Suppressor macrophage treated with lipopolysaccharide for 4 hours (primary cell): ENCODE measurements at regions not wholly inside any gene's neighbourhood (a gene's known extent, or its start where the extent isn't known, plus 50 kb on each side); places are given as distances from the start of the nearest gene placed in this dataset.

ENCODE experiments used
- DNase-seq: peaks from one replicate; pipeline ENCODE4 v3.0.0-alpha.2; 2020

DNA sequence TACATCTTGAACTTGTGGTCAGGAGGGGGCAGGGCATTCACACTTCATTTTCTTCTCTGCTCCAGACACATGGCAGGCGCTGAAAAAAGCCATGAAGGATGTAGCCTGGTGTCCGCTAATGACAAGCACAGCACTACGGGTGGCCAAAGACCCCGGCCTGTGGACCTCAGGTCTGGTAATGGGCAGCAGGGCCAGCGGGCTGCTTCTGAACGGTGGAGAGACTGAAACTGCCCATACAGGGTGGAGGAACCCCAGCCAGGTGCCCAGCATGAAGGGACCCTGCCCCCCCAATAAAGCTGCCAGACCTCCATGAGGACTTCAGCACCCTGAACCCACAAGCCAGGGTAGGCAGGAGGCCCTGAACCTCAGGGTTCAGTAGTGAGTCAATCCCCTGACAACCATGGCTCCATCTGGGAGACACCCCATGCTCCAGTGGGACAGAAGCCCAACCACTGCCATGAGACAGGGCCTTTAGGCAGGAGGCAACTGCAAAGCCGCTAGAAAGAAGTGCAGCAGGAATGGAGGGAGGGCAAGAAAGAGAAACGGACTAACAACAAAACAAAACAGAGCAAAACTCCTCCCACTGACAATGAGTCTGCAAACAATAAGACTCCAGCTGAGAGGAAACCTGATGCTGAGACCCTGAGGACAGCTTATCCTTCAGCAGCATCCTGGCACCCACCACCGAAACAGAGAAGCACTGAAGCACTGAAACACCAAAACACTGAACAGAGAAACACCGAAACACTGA is 140.2 kb upstream of the PPP2R2D start:
- no peak for DNase-seq

DNA sequence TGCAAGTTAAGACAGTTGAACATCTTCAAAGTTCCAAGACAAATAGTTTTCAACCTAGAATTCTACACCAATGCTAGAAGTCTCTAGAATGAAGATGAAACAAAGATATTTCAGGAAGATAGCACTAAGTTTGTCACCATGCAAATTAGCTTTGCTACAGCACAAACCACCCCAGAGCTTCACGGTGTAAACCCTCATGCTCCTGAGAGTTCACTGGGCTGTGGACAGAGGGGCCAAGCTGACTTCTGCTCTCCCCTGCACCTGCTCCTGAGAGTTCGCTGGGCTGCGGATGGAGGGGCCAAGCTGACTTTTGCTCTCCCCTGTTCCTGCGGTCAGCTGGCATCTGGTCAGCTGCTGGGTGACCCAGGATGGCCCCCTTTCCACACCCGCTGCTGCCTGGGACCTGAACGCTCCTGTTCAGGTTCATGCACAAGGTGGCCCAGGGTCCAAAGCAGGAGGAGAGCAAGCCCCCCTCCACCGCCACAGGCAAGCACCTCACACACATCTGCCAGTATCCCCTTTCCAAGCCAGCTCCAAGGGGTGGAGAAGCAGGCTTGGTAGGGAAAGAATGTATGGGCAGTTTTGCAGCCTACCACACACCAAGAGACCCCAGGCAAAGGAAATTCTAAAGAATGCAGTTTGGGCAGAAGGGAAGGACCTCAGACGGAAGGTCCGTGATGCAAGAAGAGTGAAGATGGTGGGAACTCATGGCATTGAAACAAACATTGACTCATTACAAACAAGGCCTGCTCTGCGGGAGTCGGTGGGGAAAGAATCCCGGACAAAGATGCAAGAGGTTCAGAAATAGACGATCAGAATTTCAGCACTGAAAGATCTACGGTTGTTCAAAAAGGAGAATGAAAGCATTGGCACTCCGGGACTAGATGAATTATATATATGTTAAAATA is 137.8 kb upstream of the PPP2R2D start:
- no peak for DNase-seq

DNA sequence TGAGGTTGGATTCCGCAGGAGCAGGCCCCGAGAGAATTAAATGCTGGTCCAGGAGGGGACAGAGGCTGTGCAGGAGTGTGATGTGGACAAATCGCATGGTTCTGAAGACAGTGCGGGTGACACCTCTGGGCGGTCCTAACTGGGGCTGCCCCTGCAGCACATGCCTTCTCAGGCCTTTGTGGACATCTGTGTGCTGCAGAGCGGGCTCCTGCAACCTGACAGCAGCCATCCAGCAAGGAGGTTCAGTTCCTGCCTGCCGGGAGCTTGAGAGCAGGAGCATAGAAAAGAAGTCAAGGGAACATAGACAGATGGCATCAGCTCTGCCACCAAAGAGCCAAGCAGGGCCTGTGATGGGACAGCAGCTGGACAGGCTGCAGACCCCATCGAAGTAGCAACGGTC is 135.9 kb upstream of the PPP2R2D start:
- no peak for DNase-seq

DNA sequence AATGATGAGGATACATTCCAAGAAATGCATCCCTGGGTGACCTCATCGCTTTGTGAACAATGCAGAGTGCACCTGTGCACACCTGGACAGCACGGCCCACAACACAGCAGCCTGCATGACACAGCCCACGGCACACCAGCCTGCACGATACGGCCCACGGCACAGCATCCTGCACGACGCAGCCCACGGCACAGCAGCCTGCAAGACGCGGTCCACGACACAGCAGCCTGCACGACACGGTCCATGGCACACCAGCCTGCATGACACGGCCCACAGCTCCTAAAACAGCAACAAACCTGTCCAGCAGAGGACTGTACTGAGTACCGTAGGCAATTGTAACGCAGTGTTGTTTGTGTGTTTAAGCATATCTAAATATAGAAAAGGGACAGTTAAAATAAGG is 134.7 kb upstream of the PPP2R2D start:
- DNase-seq, result no peak

DNA sequence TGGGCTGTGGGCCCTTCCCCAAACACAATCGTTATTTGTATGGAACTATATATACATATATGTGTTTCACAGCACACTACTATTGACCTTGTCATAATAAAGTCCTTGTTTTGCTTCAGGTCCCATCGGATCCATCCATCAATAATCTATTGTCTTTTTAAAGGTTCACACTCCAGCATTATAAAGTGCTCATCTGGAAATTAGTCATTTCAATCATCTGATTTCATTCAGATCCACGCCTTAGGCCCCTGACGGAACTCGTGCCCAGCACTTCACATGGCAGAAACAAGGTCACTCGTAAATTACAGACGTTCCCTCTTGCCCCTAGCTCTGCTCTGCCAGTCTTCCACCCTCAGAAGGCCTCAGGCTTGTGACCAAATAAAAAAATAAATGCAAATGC is 133.1 kb upstream of the PPP2R2D start:
- DNase-seq, result no peak

DNA sequence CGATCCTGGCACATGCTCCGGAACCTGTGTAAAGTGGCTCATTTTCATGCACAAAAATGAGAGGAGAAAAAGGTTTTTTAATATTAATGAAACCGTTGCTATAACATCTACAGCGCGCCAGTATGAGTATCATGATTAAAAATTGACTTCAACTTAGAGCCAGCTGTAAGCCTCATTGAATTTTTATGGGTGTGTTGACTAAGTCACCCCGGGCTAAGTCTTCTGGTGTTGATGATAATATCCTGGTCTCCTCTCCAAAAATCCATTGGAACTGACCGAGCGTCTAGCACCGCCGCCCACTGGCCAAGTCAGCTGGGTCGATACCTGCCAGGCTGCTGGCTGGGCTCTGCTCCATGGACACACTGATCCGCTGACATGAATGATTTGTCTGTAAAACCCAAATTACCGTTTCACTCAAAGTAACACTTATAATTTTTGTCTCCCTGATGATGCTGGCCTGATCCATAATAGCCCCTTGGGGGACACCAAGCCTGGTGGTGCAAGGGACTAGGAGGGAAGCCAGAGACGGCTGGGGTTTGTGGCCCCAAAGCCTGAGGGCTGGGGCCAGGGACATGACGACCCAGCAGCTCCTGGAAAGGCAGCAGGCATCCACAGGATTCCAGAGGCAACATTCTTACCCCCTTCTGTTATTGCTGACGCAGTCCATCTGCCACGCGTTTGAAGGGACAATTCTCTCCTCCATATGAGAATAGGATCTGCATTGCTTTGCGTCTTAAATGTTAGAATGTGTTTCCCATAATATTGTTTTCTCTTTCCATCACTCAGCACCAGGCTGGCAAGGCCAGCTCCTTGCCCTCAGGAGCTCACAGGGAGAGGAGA is 131.0 kb upstream of the PPP2R2D start:
- DNase-seq, result no peak

DNA sequence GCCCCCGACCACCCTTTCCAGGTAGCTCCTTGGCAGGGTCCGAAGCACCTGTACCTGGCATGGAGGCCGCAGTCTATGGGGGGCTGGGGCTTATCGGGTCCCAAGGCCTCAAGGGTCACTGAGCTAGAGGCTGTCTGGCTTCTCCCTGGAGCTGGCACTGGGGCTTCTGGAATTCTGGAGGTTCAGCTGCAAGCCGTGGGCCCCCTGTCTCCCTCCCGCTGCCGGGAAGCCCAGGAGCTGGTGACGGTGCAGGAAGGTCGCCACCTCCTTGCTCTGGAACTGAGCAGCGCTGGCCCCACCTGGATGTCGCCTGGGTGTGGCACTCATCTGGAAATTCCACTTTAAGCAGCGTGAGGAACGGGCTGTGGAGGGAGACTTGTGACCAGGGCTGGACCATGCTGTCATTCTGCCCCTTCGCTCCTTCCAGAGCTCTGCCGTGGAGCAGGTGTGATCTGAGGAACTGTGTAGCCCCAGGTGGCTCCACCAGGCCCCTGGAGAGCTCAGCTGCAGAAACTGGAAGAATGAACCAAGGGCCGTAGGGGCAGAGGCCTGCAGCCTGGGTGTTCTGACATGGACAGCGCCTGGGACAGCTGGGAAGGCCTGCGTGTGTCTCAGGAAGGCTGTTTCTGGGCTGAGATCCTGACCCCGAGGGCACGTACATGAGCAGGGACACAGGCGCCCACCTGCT is 129.7 kb upstream of the PPP2R2D start:
- no peak for DNase-seq

DNA sequence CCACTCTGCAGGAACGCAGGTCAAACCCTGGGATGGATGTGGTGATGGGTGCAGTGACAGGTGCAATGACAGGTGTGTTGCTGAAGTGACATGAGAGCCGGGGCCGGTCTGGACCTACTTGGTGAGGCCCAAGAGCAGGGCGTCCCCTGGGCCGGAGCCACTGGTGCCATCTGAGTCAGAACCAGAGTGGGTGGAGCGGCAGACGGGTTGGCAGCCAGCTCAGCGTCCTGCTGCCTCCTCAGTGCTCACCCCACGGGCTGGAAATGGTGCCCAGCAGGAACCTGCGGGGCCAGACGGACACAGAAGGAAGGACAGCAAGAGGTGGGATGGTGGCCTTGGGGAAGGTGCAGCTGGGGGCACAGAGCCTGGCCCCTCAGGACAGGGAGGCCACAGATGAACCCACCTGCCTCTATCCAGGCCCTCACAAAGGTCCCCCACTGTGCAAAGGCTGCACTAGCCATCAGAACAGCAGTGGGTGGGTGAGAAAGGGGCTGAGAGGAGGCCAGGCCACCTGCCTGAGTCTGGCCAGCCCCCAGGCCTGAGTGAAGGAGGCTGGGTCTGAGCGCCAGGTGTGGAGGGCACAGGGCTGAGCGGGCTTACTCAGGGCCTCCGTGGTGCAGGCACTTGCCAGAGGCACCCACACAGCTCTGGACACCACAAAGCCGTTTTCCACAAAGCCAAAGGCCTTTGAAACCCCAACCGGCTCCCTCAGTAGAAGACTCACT is 129.0 kb upstream of the PPP2R2D start:
- DNase-seq, result no peak

DNA sequence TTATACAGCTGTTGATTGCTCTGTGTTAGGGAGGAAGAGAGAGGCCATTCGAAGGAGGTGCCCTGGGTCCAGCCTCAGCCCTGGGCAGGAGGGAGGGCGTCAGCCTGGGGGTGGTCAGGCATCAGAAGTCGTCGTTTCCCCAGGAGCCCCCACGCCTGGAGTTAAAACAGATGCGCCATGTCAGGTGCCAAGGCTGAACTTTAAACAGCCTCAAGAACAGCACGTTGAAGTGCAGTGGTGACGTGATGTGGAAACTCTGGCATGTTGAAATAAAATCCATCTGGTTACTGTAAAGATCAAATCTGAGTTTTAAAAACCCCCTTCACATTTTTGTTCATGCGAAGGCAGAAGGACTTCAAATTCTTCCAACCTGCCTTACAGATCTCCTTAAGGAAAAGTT is 128.4 kb upstream of the PPP2R2D start:
- DNase-seq, result no peak

DNA sequence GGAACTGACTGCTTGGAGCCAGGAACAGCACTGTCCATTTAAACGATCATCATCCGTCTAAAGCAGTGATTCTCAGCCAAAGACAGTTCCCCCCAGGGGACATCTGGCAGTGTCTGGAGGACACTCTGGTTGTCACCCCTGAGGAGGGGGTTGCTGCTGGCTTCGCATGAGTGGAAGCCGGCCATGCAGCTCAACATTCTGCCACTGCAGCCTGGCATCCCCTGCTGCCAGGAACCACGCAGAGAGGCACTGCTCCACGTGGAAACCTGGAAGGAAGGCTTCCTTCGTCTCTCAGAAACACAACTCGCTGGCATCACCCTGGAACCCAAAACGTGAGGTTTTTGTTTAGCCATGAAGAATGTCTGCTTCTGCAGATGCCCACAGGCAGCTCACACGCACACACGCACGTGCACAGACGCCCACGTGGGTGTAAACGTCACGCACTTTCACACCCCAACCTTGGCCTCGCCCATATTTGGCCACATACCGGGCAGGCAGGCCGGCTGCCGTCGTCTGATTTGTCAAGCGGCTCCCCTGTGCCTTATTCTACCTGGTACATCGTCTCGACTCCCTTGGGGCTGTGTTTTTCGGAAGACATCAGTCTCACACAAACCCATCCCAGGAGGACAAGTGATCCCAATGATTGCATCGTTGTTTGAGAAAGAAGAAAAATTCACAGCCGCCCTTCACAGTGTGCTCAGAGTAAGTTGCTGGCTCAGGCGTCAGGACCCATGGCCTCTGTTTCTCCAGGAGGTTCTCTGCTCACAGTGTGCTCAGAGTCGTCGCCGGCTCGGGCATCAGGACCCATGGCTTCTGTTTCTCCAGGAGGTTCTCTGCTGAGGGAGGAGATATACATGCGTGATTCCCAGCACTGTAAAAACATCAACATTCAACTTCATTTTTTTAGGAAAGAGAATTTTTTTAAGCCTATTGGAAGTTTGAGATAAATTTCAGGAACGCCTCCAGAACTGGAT is 127.2 kb upstream of the PPP2R2D start:
- no peak for DNase-seq

DNA sequence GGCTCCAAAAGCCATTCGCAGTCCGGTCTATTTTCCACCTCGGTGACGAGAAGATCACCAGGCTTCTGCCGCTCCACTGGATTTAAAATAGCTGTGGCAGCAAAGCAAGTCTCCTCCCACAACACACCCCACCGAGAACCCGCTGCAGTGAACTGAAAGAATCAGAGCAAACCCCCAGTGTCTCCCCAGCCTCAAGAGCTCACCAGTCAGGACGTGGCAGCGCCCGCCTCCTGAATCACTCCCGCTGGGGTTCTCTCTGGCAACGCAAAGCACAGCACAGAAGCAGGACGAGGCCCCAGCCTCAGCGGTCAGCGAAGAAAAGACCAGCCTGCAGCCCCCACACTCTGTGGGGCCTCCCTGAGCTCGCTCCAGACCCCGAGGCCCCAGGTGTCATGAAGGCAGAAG is 126.1 kb upstream of the PPP2R2D start:
- no peak for DNase-seq

DNA sequence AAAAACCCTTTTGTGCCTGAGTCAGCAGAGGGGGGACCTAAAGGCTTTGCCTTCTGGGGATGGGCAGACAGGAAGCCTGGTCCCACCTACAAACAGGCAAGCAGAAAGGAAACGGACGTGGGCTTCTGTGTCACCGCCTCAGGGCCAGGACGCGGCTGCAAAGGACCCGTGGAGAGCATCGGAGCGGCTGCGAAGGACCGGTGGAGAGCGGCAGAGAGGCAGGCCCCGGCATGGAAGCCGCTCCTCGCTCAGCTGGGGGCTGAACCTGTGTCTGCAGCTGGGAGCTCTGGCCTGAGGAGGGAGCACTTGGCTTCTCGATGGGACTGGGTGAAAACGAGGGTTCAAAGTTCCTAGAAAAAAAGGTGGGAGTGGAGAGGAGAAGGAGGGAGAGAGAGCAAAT is 125.4 kb upstream of the PPP2R2D start:
- DNase-seq, result no peak

DNA sequence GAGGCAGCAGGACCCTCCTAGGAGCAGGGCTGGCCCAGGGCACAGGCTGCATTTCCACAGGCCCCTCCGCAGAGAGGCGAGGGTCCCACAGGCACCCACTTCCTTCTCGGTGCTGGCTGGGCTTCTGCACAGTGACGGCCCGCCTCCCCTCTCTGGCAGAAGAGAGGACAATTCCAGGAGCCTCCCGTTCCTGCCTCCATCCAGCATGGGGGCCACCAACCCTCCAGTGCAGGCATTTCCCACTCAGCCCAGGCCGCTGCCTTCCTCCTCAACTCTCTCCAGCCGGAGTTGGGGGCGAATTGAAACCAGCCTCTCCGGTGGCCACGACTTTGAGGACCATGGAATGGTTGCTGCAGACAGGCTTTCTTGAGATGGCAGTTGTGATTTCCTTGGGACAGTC is 125.0 kb upstream of the PPP2R2D start:
- DNase-seq, result no peak

DNA sequence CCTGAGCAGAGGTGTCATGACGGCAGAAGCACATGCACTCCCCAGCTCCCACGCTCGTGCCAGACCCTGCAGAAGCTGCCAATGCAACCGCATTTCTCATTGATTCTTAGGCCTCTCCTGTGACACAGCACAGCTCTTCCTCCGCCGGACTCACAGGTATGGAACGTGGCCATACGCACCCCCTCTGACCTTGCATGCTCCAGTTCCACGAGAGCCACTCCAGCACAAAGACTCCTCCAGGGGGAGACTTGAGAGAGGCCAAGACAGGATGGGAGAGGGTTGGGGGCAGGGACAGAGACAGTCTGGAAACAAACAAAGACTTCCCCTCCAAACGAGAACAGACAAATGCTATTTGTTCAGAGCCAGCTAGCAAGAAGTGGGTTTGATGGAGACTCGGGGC is 124.3 kb upstream of the PPP2R2D start:
- no peak for DNase-seq

DNA sequence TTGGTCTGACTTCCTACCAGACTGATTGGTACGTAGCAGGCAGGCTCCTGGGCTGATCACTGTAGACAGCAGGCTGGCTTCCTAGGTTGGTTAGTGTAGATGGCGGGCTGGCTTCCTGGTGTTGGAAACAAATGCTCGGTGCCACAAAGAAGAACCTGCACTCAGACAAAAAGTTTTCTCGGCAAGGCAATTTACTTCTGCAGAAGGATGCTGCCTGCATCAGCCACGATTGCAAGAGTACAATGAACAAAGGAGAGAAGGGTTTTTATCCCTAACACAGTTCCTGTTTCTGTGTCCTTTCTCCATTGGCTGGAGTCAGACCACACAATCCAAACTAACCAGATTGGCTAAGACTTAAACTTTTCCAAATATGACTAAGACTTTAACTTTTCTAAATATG is 123.6 kb upstream of the PPP2R2D start:
- no peak for DNase-seq

DNA sequence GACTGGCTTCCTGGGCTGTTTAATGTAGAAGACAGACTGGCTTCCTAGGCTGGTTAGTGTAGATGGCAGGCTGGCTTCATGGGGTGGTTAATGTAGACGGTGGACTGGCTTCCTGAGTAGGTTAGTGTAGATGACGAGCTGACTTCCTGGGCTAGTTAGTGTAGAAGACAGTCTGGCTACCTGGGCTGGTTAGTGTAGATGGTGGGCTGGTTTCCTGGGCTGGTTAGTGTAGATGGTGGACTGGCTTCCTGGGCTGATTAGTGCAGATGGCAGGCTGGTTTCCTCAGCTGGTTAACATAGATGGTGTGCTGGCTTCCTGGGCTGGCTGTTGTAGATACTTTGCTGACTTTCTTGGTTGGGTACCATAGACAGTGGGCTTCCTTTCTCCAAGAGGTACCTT is 122.9 kb upstream of the PPP2R2D start:
- DNase-seq, result no peak

DNA sequence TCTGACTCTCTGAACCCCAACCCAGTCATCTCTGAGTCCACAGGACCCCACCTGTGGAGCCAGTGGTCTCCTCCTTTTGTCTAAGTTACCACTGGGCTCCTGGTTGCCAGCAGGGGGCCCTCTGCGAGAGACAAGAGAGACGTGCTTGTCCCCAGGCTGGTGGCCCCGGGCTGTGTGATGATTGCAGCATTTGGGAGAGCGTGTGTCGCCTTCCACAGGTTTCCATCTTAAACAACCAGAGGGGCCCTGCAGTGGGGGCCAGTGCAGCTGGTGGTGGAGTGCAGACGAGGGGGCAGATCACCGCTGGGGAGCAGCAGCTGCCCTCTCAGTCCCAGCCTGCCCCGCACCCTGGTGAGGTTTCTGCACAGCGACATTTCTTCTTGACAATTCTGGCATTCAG is 122.4 kb upstream of the PPP2R2D start:
- no peak for DNase-seq

DNA sequence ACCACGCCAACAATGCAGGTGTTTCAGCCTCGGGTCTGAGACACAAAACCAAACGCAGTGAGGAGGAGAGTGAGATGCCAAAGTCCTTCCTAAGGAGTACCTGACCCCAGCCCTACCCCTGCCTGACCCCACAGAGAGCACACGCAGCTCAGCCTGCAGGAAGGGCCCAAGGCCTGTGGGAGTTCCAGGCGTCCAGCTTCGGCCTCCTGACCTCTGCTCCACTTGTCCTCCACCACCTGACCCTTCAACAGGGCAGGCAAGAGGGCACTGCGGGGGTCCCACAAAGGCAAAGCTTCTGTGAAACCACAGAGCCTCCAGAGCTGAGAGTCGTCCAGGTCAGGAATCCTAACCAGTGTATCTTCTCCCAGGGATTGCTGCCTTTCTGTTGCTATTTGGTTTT is 122.0 kb upstream of the PPP2R2D start:
- no peak for DNase-seq

DNA sequence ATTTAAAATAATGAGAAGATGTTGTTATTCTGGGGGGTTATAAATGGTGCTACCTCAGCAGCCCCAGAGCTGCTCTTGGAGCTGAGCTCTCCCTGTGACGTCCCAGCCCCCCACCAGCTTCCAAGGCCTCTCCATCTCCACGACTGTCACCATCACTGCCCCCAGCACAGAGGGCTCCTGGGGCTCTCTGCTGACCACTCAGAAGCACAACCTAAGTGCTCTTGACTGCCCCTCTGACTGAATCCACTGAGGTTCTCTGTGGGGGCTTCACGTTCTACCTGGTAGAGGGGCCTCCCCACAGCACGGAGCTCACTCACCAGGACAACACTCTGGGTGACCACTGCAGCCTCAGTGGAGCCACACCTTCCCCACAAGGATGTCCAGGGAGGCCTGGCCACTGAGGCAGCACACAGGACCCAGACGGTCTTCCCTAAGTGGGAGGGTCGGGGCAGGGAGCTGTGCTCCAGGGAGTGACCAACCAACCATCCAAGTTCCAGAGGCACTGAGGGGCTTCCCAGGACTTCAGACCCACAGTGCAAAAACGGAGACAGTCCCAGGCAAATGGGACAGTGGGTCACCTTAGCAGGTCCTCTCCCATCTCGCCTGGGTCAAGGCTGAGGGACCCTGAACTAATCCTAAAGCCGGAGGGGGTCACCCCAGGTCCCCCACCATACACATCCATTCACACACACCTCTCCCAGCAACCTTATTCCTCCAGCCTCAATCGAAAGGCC is 121.0 kb upstream of the PPP2R2D start:
- no peak for DNase-seq

DNA sequence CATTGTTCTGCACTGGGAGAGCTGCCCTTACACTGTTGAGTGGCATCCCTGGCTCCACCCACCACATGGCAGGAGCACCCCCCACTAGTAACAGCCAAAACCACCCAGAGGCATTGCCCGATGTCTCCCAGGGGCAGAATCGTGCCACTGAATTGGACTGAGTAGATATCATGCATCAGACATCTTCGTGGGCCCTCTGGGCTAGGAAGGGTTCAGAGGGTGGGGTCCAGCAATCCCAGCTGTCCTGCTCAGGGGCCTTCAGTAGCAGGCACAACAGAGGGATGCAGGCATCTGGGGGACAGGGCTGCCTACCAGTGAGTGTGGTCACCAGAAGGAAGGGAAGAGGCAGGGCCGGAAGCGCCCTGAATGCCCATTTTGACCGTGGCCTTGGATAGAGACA is 119.7 kb upstream of the PPP2R2D start:
- DNase-seq, result no peak
